Parathyroid adenoma (tissue), 2 donors: ENCODE measurements at regions not wholly inside any gene's neighbourhood (a gene's known extent, or its start where the extent isn't known, plus 50 kb on each side); places are given as distances from the start of the nearest gene placed in this dataset.

ENCODE experiments used
- H2AFZ ChIP-seq: fragments of 300-600 bp; sonication (generic); one replicate; pipeline ENCODE4 v1.7.0; 2017; ENCODE audit warnings: antibody characterized with exemption, mild to moderate bottlenecking
- H3K27ac ChIP-seq: fragments of 300-600 bp; sonication (generic); one replicate; pipeline ENCODE4 v1.7.0; 2017
- H3K27me3 ChIP-seq: fragments of 300-600 bp; sonication (generic); one replicate; pipeline ENCODE4 v1.7.0; 2017; ENCODE audit warnings: low read length; ENCODE audit not compliant: control insufficient read depth, insufficient read depth
- H3K36me3 ChIP-seq: fragments of 300-600 bp; sonication (generic); one replicate; pipeline ENCODE4 v1.7.0; 2017; ENCODE audit warnings: low read length; ENCODE audit not compliant: control insufficient read depth, insufficient read depth
- H3K4me1 ChIP-seq: fragments of 300-600 bp; sonication (generic); one replicate; pipeline ENCODE4 v1.7.0; 2017; ENCODE audit warnings: control low read depth
- H3K4me2 ChIP-seq: fragments of 300-600 bp; sonication (generic); one replicate; pipeline ENCODE4 v1.7.0; 2017; ENCODE audit warnings: low read length
- H3K4me3 ChIP-seq: fragments of 300-600 bp; sonication (generic); one replicate; pipeline ENCODE4 v1.7.0; 2017; ENCODE audit warnings: low read depth, low read length
- H3K79me2 ChIP-seq: fragments of 300-600 bp; sonication (generic); one replicate; pipeline ENCODE4 v1.7.0; 2017; ENCODE audit warnings: control low read depth
- H3K9ac ChIP-seq: fragments of 300-600 bp; sonication (generic); one replicate; pipeline ENCODE4 v1.7.0; 2017; ENCODE audit warnings: mild to moderate bottlenecking
- H3K9me3 ChIP-seq: fragments of 300-600 bp; sonication (generic); one replicate; pipeline ENCODE4 v1.7.0; 2017; ENCODE audit warnings: low read length; ENCODE audit not compliant: control insufficient read depth
- CTCF ChIP-seq: fragments of 300-600 bp; sonication (generic); IDR thresholded peaks from one replicate; pipeline ENCODE4 v1.7.0; 2017; ENCODE audit warnings: antibody characterized with exemption, mild to moderate bottlenecking
- donor health status: primary hyperparathyroidism.

GRCh38 chr4:114178392-114178791 is 198.9 kb upstream of the ARSJ start:
- Histone ChIP-seq H3K36me3 (no peaks in the 10 kb centered on the region), H3K27me3 (no peaks in the 10 kb centered on the region), H3K79me2 (no peaks in the 10 kb centered on the region), H3K9me3 (no peaks in the 10 kb centered on the region), H3K4me2 (no peak overlapping the region), H2AFZ (no peak overlapping the region), H3K27ac (no peak overlapping the region), H3K4me1 (no peaks in the 10 kb centered on the region), H3K9ac (no peak overlapping the region), H3K4me3 (no peak overlapping the region)
- TF ChIP-seq CTCF: no peak

GRCh38 chr4:114180481-114180880 is 201.0 kb upstream of the ARSJ start:
- H3K4me3 ChIP-seq: no peak overlapping the region
- no peak overlapping the region for H3K4me2 ChIP-seq
- H3K79me2 ChIP-seq: no peaks in the 10 kb centered on the region
- H3K4me1 ChIP-seq: no peaks in the 10 kb centered on the region
- no peaks in the 10 kb centered on the region for H3K36me3 ChIP-seq
- H2AFZ ChIP-seq: no peak overlapping the region
- no peaks in the 10 kb centered on the region for H3K27me3 ChIP-seq
- no peak overlapping the region for H3K9ac ChIP-seq
- no peak overlapping the region for H3K27ac ChIP-seq
- H3K9me3 ChIP-seq: no peaks in the 10 kb centered on the region
- TF ChIP-seq CTCF: no peak

GRCh38 chr4:114184901-114185300 is 205.5 kb upstream of the ARSJ start:
- Histone ChIP-seq H3K4me2 (no peak overlapping the region), H3K36me3 (no peaks in the 10 kb centered on the region), H3K4me1 (no peaks in the 10 kb centered on the region), H2AFZ (no peak overlapping the region), H3K4me3 (no peak overlapping the region), H3K27ac (no peak overlapping the region), H3K9me3 (no peaks in the 10 kb centered on the region), H3K9ac (no peak overlapping the region), H3K27me3 (no peaks in the 10 kb centered on the region), H3K79me2 (no peaks in the 10 kb centered on the region)
- no peak for TF ChIP-seq CTCF

GRCh38 chr4:114187592-114187991 is 208.1 kb upstream of the ARSJ start:
- Histone ChIP-seq H2AFZ (no peak overlapping the region), H3K79me2 (no peaks in the 10 kb centered on the region), H3K4me3 (no peak overlapping the region), H3K9ac (no peak overlapping the region), H3K4me2 (no peak overlapping the region), H3K36me3 (no peaks in the 10 kb centered on the region), H3K9me3 (no peaks in the 10 kb centered on the region), H3K4me1 (no peaks in the 10 kb centered on the region), H3K27me3 (no peaks in the 10 kb centered on the region), H3K27ac (no peak overlapping the region)
- TF ChIP-seq CTCF: no peak

- H3K79me2 ChIP-seq: no peaks in the 10 kb centered on the region
- no peaks in the 10 kb centered on the region for H3K36me3 ChIP-seq
- no peaks in the 10 kb centered on the region for H3K27me3 ChIP-seq
- no peaks in the 10 kb centered on the region for H3K4me1 ChIP-seq
- no peak for TF ChIP-seq CTCF
- no peak overlapping the region for H3K9ac ChIP-seq
- H3K4me2 ChIP-seq: no peak overlapping the region
- no peak overlapping the region for H2AFZ ChIP-seq
- no peaks in the 10 kb centered on the region for H3K9me3 ChIP-seq
- no peak overlapping the region for H3K4me3 ChIP-seq
- H3K27ac ChIP-seq: no peak overlapping the region
Observed at GRCh38 chr4:114191496-114191895, 212.0 kb upstream of the ARSJ start.
